Liver (tissue), 2 donors: ENCODE measurements at regions not wholly inside any gene's neighbourhood (a gene's known extent, or its start where the extent isn't known, plus 50 kb on each side); places are given as distances from the start of the nearest gene placed in this dataset.

ENCODE experiments used
- EGR1 ChIP-seq, 2 donors: IDR thresholded peaks; 2 replicates each; pipeline ENCODE4 v1.6.1; 2016 to 2018; ENCODE audit warnings: antibody characterized with exemption in 2 of 2, low read depth in 2 of 2
- TAF1 ChIP-seq: conservative IDR thresholded peaks from 2 replicates; pipeline ENCODE4 v1.6.1; 2016; ENCODE audit warnings: antibody characterized with exemption, mild to moderate bottlenecking
- TF ChIP-seq, protein P1 (sequence below): IDR thresholded peaks from 2 replicates; pipeline ENCODE4 v1.6.1; 2016; ENCODE audit warnings: antibody characterized with exemption
- donor health status: healthy.

- TF ChIP-seq, protein P1, sequence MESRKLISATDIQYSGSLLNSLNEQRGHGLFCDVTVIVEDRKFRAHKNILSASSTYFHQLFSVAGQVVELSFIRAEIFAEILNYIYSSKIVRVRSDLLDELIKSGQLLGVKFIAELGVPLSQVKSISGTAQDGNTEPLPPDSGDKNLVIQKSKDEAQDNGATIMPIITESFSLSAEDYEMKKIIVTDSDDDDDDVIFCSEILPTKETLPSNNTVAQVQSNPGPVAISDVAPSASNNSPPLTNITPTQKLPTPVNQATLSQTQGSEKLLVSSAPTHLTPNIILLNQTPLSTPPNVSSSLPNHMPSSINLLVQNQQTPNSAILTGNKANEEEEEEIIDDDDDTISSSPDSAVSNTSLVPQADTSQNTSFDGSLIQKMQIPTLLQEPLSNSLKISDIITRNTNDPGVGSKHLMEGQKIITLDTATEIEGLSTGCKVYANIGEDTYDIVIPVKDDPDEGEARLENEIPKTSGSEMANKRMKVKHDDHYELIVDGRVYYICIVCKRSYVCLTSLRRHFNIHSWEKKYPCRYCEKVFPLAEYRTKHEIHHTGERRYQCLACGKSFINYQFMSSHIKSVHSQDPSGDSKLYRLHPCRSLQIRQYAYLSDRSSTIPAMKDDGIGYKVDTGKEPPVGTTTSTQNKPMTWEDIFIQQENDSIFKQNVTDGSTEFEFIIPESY = no peak
- TF ChIP-seq EGR1 (IDR thresholded peaks at IDR 0.05; ENCODE audit: low read depth in 2 of 2) (no peak), TAF1 (no peak)
These were observed 429.1 kb downstream of the RPS24 start for GRCh38 chr10:78462726-78463228.
